Adrenal gland (tissue), 5 donors: ENCODE measurements at regions not wholly inside any gene's neighbourhood (a gene's known extent, or its start where the extent isn't known, plus 50 kb on each side); places are given as distances from the start of the nearest gene placed in this dataset.

Source experiments
- CTCF ChIP-seq, 6 experiments: fragments of 450-650 bp in 4 of 6; fragments of 200-600 bp in 2 of 6; sonication (generic) in 1 of 6; IDR thresholded peaks; 1 replicate in 5 of 6; 2 replicates in 1 of 6; pipeline versions ENCODE4 v1.5.1 to v1.8.0; 2016 to 2021; ENCODE audit warnings: antibody characterized with exemption in 6 of 6, mild to moderate bottlenecking in 2 of 6, moderate library complexity in 1 of 6
- POLR2A ChIP-seq, 2 donors: fragments of 450-650 bp; IDR thresholded peaks; one replicate each; pipeline ENCODE4 v1.6.1; 2017; ENCODE audit warnings: antibody characterized with exemption in 2 of 2, mild to moderate bottlenecking in 2 of 2, moderate library complexity in 1 of 2
- donor health status: DM: no; HTN: no; CAD: no.

DNA sequence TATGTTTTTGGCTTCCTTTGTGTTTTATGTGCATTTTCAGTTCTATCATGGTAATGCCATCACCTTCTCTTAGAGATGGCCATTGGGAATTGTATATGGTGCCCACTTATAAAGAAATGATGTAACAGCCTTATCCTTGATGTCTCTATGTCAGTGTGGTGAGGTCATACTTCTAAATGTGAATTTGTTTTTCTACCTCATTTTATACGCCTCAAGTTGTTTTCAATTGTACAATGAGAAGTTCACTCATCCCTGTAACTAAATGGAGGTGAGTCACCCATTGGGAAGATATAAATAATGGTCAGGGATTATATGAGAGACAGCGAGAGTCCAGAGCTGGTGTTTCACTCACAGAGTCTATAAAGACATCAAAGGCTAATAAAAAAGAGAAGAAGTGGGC is 402.4 kb downstream of the AGTPBP1 start:
- TF ChIP-seq CTCF (IDR thresholded peaks at IDR 0.05), result no peak
- TF ChIP-seq POLR2A (IDR thresholded peaks at IDR 0.05), result no peak
